Thyroid gland (tissue), 4 donors: ENCODE measurements at regions not wholly inside any gene's neighbourhood (a gene's known extent, or its start where the extent isn't known, plus 50 kb on each side); places are given as distances from the start of the nearest gene placed in this dataset.
"Not testable (repeated sequence)": the region's sequence is repeated elsewhere in the genome, so short reads cannot be mapped to it uniquely, and the experiment has no call there.

ENCODE experiments used
- DNase-seq, 2 donors: peaks; one replicate each; pipeline ENCODE4 v3.0.0-alpha.2; 2019
- H3K27ac ChIP-seq, 3 donors: fragments of 200-600 bp; sonication (generic); 1 replicate in 2 of 3; 2 replicates in 1 of 3; pipeline ENCODE4 v1.5.1; 2016 to 2019; ENCODE audit warnings: mild to moderate bottlenecking in 1 of 3, moderate library complexity in 1 of 3
- H3K27me3 ChIP-seq: fragments of 200-600 bp; sonication (generic); one replicate; pipeline ENCODE4 v1.5.1; 2019
- H3K36me3 ChIP-seq, 2 donors: fragments of 200-600 bp; sonication (generic); one replicate each; pipeline ENCODE4 v1.5.1; 2016 to 2019
- H3K4me1 ChIP-seq, 2 donors: fragments of 200-600 bp; sonication (generic); one replicate each; pipeline ENCODE4 v1.5.1; 2017 to 2019
- H3K4me3 ChIP-seq, 3 donors: fragments of 200-600 bp; sonication (generic); replicated peaks in 1 of 3; 1 replicate in 2 of 3; 2 replicates in 1 of 3; pipeline ENCODE4 v1.5.1; 2016; ENCODE audit warnings: mild to moderate bottlenecking in 1 of 3
- H3K9me3 ChIP-seq: fragments of 200-600 bp; sonication (generic); one replicate; pipeline ENCODE4 v1.5.1; 2017
- POLR2A ChIP-seq, 2 donors: fragments of 450-650 bp; IDR thresholded peaks; one replicate each; pipeline ENCODE4 v1.6.1; 2017; ENCODE audit warnings: antibody characterized with exemption in 2 of 2, mild to moderate bottlenecking in 2 of 2, moderate library complexity in 1 of 2
- WGBS, 2 donors: methylation state at CpG; one replicate each; pipeline ENCODE4 v1.1.5; 2017; 5-methylcytosine and 5-hydroxymethylcytosine counted together
- intact Hi-C: fragments of 100-400 bp; cut with DNase I; formaldehyde crosslinking; loops from one replicate; pipeline ENCODE4 v1.15.1; 2023
- TF ChIP-seq, protein P1 (sequence below), 6 experiments: fragments of 200-600 bp in 3 of 6; fragments of 450-650 bp in 3 of 6; sonication (generic) in 3 of 6; IDR thresholded peaks; one replicate each; pipeline ENCODE4 v1.5.1; 2016 to 2019; ENCODE audit warnings: antibody characterized with exemption in 6 of 6, mild to moderate bottlenecking in 2 of 6, inconsistent platforms in 1 of 6, moderate library complexity in 1 of 6

DNA sequence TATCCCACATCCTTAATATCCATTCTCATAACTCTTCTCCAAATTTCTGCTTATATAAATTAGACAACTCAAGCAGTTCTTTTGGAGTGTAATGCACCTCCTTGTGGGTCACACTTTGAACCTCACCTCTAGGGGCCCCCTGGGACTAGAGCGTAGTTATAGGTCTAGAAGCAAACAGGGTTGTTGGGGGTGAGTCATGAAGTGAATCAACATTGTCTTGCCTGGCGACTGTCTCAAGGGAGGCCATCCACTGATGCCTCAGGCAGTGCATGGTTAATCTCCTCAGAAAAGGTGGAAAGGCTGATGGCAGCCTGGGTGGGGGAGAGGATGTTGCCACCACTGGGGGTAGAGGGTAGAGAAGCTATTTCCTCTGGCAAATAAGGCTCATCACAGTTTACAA lies 129.1 kb downstream of the TNFRSF21 start:
- Histone ChIP-seq H3K4me3 (no peak overlapping the region), H3K36me3 (no peaks in the 10 kb centered on the region), H3K9me3 (no peaks in the 10 kb centered on the region), H3K4me1 (peaks cover 0 to 9% of the 10 kb centered on the region in 2 donors), H3K27ac (no peak overlapping the region), H3K27me3 (no peaks in the 10 kb centered on the region)
- intact Hi-C loops: no loop called here
- no peak for TF ChIP-seq POLR2A (IDR thresholded peaks at IDR 0.05)
- TF ChIP-seq, protein P1, sequence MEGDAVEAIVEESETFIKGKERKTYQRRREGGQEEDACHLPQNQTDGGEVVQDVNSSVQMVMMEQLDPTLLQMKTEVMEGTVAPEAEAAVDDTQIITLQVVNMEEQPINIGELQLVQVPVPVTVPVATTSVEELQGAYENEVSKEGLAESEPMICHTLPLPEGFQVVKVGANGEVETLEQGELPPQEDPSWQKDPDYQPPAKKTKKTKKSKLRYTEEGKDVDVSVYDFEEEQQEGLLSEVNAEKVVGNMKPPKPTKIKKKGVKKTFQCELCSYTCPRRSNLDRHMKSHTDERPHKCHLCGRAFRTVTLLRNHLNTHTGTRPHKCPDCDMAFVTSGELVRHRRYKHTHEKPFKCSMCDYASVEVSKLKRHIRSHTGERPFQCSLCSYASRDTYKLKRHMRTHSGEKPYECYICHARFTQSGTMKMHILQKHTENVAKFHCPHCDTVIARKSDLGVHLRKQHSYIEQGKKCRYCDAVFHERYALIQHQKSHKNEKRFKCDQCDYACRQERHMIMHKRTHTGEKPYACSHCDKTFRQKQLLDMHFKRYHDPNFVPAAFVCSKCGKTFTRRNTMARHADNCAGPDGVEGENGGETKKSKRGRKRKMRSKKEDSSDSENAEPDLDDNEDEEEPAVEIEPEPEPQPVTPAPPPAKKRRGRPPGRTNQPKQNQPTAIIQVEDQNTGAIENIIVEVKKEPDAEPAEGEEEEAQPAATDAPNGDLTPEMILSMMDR (IDR thresholded peaks at IDR 0.05): no peak
- WGBS, 2 donors: 89 to 98% methylated on average over 2 of the region's 2 CpGs
- DNase-seq: no peak

DNA sequence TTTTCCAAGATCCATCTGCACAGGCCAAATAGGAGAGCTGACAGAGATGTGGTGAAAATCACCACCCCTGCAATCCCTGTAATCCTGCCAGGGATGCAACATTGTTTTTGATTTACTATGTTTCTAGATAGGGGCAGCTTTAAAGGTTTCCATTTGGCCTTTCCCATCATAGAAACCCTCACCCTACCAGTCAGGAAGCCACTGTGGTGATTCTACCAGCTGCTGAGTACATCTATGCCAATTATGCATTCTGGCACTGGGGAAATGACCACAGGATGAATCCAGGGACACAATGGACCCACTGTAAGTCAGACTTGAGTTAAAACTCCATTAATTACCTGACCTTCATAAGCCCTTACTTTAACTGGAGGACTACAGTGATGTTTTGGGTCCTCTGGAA lies 130.4 kb downstream of the TNFRSF21 start:
- H3K36me3 ChIP-seq: no peaks in the 10 kb centered on the region
- H3K4me1 ChIP-seq: peaks cover 0 to 9% of the 10 kb centered on the region in 2 donors
- TF ChIP-seq, protein P1 (IDR thresholded peaks at IDR 0.05): no peak
- TF ChIP-seq POLR2A (IDR thresholded peaks at IDR 0.05): no peak
- H3K9me3 ChIP-seq: no peaks in the 10 kb centered on the region
- H3K4me3 ChIP-seq: no peak overlapping the region
- H3K27ac ChIP-seq: no peak overlapping the region
- DNase-seq: no peak
- intact Hi-C loops: no loop called here
- H3K27me3 ChIP-seq: no peaks in the 10 kb centered on the region

- H3K4me1 ChIP-seq: no peaks in the 10 kb centered on the region
- no peak overlapping the region for H3K27ac ChIP-seq
- TF ChIP-seq, protein P1 (IDR thresholded peaks at IDR 0.05): no peak
- no peak for TF ChIP-seq POLR2A (IDR thresholded peaks at IDR 0.05)
- H3K27me3 ChIP-seq: no peaks in the 10 kb centered on the region
- DNase-seq: no peak
- intact Hi-C loops: no loop called here
- H3K4me3 ChIP-seq: no peak overlapping the region
- H3K36me3 ChIP-seq: no peaks in the 10 kb centered on the region
- H3K9me3 ChIP-seq: no peaks in the 10 kb centered on the region
- WGBS, 2 donors: 83 to 87% methylated on average over 3 of the region's 3 CpGs
These were observed 133.5 kb upstream of the ADGRF1 start for GRCh38 chr6:47175656-47176055.

- Histone ChIP-seq H3K27me3 (no peaks in the 10 kb centered on the region), H3K4me3 (no peak overlapping the region), H3K36me3 (no peaks in the 10 kb centered on the region), H3K27ac (no peak overlapping the region), H3K9me3 (no peaks in the 10 kb centered on the region), H3K4me1 (no peaks in the 10 kb centered on the region)
- WGBS, 2 donors: 94 to 95% methylated on average over 4 of the region's 4 CpGs
- intact Hi-C loops: no loop called here
- DNase-seq: no peak
- TF ChIP-seq, protein P1 (IDR thresholded peaks at IDR 0.05): no peak
- no peak for TF ChIP-seq POLR2A (IDR thresholded peaks at IDR 0.05)
These were observed 132.4 kb upstream of the ADGRF1 start for GRCh38 chr6:47174502-47175023.

DNA sequence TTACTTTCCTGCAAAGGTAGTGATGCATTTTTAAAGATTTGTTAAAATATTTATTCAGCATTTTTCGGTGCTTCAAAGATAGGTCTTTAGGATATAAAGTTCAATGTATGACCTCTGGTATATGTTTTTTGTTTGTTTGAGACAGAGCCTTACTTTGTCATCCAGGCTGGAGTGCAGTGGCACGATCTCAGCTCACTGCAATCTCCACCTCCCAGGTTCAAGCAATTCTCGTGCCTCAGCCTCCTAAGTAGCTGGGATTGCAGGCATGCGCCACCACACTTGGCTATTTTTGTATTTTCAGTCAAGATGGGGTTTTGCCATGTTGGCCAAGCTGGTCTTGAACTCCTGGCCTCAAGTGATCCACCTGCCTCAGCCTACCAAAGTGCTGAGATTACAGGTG lies 131.9 kb upstream of the ADGRF1 start:
- 92% methylated on average over 4 of the region's 4 CpGs for WGBS, 2 donors
- intact Hi-C loops, H3K4me1 ChIP-seq, H3K27me3 ChIP-seq, H3K27ac ChIP-seq, DNase-seq, H3K4me3 ChIP-seq, H3K36me3 ChIP-seq, H3K9me3 ChIP-seq: not testable (repeated sequence)

GRCh38 chr6:47173145-47173544 lies 131.0 kb upstream of the ADGRF1 start:
- DNase-seq, H3K4me3 ChIP-seq, H3K9me3 ChIP-seq, intact Hi-C loops, H3K27me3 ChIP-seq, H3K27ac ChIP-seq, H3K36me3 ChIP-seq, H3K4me1 ChIP-seq: not testable (repeated sequence)
- WGBS, 2 donors: 96% methylated on average over 3 of the region's 3 CpGs
